Muscle of arm (tissue), 1 donor: ENCODE measurements at regions not wholly inside any gene's neighbourhood (a gene's known extent, or its start where the extent isn't known, plus 50 kb on each side); places are given as distances from the start of the nearest gene placed in this dataset.

Experiments
- DNase-seq: peaks from one replicate; pipeline ENCODE4 v3.0.0-alpha.2; 2013

GRCh38 chr4:3684546-3684945 is 81.6 kb upstream of the ADRA2C start:
- DNase-seq, result no peak

GRCh38 chr4:3683744-3684421 is 82.3 kb upstream of the ADRA2C start:
- DNase-seq, result no peak

DNA sequence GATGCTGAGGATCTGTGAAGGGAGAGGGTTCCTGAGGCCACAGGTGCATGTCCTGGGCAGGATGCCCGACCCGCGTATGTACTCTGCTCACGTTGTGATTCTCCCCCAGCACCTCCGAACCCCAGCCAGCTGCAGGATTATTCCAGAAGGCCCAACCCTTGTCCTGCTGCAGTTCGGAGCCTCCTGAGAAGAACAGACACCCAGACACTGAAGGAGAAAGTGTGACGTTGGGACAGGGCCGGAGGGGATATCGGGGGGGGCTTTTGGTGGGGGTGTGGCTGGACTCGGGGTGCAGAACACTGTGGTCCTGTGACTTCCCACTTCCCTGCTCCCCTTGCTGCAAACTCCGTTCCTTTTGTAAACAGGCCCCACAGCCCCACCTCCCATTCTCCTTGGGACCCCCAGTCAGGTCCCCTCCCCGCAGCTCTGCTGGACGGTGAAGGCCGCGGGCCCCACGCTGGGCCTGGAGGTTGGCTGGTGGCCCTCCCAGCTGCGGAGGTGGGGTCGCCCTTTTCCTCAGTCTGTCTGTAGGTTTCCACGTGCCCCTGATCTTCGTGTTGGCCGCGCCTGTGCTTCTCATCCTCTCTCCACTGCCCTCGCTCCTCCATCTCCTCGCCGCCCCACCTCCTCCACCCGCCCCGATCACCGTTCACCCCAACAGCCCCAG is 83.0 kb upstream of the ADRA2C start:
- no peak for DNase-seq

DNA sequence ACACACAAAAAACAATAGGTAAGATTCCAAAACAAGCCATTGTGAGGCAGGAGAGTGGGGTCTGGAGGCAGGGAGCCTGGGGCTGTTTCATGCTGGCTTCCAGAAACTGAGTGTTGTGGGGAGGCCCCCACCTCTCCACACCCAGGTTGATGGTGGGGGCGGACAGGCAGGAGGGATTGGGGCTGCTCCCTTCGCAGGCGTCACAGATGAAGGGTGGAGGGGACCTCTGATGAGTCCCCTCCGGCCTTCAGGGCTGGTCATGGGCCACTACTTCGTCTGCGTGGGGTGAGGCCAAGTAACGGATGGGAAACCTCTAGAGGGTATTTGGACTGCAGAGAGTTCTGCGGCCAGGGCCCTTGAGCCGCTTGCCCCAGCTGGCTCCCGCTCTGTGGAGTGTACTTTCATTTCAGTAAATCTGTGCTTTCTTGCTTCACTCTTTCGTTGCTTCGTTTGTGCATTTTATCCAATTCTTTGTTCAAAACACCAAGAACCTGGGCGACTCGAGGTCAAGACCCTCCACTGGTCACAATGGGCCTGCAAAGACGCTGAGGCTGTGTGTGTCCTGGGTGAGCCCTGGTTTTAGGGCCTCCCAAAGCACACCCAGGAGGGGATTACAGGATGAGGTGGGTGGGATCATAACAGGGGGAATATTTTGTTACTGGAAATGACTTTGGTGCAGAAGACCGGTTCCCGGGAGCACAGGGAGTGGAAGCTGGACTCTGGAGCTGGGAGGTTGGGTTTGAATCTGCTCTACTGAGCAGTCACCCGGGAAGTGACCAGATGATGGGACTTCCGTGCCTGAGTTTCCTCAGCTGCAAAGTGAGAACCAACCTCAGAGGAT is 83.7 kb upstream of the ADRA2C start:
- no peak for DNase-seq

DNA sequence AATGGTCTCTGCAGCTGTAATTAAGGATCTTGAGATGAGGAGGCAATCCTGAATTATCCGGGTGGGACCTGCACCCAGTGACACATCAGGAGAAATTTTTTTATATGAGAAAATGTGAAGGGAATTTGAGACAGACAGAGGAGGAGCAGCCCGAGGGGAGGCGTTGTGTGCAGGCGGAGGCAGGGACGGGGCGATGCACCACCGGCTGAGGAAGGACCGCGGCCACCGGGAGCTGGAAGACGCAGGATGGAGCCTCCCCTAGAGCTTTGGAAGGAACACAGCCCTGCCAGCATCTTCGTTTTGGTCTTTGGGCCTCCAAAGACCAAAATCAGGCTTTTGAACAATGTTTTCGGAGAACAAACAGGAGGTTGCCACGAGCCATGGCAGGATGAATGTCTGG is 85.0 kb upstream of the ADRA2C start:
- no peak for DNase-seq

DNA sequence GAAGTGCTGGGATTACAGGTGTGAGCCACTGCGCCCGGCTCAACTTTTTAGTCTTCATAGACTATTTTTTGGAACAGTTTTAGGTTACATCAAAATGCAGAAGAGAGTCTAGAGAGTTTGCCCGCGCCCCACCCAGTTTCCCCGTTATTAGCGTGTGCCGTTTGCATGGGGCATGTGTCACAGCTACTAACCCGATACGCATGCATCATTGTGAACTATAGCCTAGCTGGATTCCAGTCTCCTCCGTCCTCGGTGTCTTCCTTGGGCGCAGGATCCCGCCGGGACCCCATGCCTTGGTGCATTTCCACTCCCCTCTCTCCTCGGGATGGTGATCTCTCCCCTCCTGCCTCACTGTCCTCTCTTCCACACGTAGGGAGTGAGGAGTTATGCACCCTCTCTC is 85.5 kb upstream of the ADRA2C start:
- no peak for DNase-seq

GRCh38 chr4:3679851-3680311 is 86.3 kb upstream of the ADRA2C start:
- no peak for DNase-seq

GRCh38 chr4:3679071-3679825 is 86.9 kb upstream of the ADRA2C start:
- no peak for DNase-seq

DNA sequence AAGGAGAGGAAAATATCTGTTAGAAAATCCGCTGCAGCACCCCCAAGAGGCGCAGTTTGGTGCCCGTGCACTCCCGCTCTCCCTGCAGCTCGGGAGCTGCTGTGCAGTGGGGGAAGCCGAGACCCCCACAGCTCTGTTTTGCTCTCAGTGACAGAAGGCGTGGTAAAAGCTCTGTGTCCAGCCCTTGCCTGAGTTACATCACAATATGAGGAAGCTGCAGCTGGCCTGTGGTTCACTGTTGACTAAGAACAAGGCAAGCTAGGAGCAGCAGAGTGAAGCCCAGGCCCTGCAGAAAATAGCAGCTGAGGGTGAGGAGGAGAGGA is 88.5 kb upstream of the ADRA2C start:
- no peak for DNase-seq

DNA sequence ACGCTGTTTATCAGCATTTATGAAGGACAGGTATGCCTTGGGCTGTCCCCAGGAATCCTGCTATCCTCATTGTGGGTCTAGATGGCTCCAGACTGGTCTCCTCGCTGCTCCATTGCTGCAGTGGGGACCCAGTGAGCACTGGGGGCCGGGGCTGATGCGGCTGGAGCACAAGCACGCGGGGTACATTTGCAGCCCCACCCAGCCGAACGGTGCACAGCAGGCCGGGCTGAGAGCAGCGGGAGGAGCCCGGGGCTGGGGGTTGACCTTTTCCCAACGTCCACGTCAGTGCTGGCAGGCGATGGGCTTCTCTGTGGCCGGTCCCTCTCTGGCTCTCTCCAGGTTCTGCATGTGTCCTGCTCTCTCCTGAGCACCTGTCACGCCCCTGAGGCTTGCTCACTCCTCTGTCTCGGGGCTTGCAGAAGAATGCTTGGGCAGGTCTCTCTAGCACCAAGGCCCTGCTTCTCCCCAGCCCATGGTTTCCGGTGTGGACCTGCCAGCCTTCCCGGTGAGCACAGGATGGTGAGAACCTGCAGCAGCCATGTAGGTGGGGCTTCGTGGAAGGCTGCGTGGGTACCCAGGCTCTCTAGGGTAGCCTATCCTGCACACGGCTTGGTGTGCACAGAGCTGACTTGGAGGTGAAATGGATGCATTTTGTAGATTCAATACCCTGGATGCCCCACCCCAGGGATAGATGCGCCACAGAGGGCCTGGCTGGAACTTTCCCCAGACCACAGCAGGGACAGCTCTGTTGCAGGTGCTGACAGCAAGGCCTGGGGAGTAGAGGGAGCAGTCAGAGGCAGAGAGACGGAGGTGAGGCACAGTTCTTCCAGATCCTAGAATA is 89.1 kb upstream of the ADRA2C start:
- DNase-seq, result no peak

DNA sequence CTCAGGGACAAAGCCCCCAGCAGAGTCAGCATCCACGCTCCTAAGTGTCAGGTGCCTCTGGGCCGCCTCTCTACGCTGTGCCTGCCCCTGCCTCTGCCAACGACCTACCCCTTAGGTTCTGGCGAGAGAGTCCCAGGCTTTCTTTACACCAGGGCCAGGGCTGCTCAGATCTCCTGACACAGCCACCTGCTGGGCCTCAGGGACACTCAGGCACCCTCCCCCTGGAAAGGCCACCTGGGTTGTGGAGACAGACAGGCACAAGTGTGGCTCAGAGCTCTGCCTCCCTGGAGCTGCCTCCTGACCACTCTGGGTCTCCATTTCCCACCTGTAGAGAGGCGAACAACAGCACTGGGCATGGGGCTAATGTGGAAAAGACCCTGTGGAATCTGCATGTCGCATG is 90.0 kb upstream of the ADRA2C start:
- DNase-seq, result no peak

DNA sequence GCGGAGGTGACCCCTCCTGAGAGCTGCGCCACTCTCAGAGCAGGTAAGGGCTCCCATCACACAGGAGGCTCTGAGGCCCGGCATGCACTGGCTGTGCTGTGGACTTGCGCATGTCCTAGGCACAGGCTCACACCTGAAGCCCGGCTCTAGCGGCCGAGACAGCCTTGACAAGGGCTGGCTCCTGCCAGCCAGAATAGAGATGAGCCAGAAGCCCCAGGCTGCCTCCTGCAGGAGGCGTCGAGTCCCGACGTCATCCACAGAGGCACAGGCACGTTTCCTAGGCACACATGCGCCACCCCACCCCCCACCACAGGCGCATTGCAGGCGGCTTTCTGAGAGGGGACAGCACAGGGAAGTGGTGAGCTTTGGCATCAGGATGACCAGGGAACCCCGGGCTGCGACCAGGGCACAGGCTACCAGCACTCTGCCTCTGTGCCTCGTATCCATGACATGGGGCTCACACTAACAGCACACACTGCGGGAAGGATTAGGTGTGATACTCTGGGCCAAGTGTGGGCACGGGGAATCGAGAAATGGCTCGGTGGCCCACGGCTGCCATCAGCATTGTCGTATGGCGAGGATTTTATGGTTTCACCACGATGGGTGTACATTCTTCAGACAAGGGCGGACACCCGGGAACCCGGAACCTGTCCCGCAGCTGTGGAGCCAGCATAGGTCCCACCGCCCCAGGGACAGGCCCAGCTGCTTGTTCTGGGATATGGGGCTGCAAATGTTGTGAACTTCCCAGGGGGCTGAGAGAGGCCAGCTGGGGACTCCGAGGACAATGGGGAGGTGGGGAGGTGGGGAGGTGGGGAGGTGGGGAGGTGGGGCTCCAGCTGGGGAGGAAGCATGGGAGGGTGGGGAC is 90.7 kb upstream of the ADRA2C start:
- DNase-seq, result no peak

GRCh38 chr4:3674479-3674851 is 91.7 kb upstream of the ADRA2C start:
- DNase-seq, result no peak

- DNase-seq, result no peak
Measured at GRCh38 chr4:3673716-3674478, 92.3 kb upstream of the ADRA2C start.

- no peak for DNase-seq
Measured at GRCh38 chr4:3673176-3673575, 93.0 kb upstream of the ADRA2C start.

- no peak for DNase-seq
Measured at GRCh38 chr4:3672465-3672831, 93.7 kb upstream of the ADRA2C start.

DNA sequence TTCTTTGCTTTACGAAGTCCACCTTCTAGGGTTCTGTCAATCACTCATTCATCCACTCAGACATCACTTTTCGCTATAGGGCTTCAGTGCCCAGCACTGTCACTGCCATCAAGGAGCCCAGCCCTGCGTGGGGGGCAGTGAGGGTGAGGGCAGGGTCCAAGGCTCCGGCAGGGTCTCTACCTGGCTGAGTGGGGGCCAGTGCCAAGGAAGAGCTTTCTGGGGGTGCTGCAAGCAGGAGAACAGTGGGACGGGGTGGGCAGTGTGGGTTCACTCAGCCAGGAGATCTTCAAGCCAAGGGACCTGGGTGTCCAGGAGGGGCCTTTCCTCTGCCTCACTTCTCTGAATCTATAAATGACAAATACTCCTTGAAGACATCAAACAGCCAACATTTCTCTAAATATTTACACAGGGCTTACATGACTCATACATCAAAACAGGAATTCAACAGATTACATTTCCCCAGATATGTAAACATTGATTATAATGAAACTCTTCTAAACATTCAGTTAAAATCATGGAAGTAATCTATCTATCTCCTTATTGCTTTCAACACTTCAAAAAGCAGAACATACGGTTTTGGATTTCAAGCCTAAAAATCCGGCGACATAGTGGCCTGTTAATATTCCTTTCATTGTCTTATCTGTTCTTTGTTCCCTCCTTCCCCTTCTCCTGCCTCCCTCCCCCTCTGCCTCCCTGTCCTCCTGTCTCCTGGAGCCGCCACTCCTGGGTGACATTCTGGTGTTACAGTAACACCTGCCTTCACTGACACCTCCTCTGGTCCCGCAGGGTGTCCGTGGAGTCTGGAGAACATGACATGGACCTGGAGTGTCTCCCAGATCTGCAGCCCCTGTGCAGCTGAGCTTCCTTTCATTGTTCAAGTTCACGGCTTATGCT is 94.4 kb upstream of the ADRA2C start:
- DNase-seq, result no peak
